ENCODE measurements at regions not wholly inside any gene's neighbourhood (a gene's known extent, or its start where the extent isn't known, plus 50 kb on each side); places are given as distances from the start of the nearest gene placed in this dataset.

DNA sequence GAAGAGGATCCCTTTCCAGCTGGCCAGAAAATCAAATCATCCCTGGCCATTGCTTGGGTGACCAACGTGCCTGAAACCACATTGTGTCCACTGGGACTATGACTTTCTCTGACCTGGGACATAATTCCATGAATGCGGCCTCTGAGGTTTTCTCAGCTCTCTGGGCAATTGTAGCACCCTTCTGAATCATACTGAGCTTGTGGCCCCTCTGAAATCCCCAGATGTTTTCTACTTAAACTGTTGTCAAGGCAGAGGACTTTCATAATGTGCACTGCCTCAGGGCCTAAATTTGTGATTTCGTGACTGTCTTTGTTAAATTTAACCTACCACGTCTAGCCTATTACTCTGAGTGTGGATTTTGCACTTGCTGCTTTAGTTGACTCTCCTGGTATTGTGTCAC is 321.1 kb upstream of the PLET1 start:
- TF ChIP-seq CTCF (IDR thresholded peaks at IDR 0.05), result no peak
- no peak for DNase-seq
- Mint-ChIP-seq H3K27ac (no peak overlapping the region), H3K4me3 (no peak overlapping the region), H3K9me3 (no peaks in the 10 kb centered on the region), H3K36me3 (ENCODE audit: low read depth) (no peaks in the 10 kb centered on the region), H3K27me3 (ENCODE audit: low read depth, poor library complexity) (peaks cover 9% of the 10 kb centered on the region), H3K4me1 (peaks cover 50% of the 10 kb centered on the region)

- H3K27me3 Mint-ChIP-seq (ENCODE audit: low read depth, poor library complexity), result peaks cover 9% of the 10 kb centered on the region
- no peaks in the 10 kb centered on the region for H3K36me3 Mint-ChIP-seq (ENCODE audit: low read depth)
- no peak for TF ChIP-seq CTCF (IDR thresholded peaks at IDR 0.05)
- H3K4me1 Mint-ChIP-seq, result peaks cover 50% of the 10 kb centered on the region
- no peak overlapping the region for H3K27ac Mint-ChIP-seq
- H3K9me3 Mint-ChIP-seq, result no peaks in the 10 kb centered on the region
- DNase-seq, result no peak
- no peak overlapping the region for H3K4me3 Mint-ChIP-seq
These were observed 321.7 kb upstream of the PLET1 start for GRCh38 chr11:112582366-112582765.

DNA sequence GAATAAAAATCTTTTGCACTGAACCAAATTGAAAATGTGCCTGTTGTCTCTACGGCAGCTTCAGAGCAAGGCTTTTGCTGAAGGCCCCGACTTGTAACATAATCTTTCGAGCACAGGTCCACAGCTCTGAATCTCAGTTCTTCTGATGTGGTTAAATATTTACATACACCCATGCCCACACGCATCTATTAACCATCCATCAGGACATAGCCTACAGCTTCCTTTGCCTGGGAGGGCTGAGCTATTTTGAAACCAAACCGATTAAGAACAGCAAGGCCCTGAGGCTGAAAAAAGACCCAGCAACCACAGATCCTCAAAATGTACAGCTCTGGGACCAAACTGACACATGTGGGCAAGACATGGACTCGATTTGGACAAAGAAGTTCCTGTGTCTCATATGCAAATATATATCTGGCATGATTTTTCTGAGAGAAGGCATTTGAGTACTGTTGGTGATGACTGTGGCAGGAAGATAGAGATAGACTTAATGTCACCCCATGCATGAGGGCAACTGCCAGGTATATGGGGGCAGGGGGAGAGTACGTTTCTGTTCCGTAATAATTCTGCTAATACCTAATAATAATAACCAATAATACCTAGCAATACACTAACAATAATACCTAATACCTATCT is 322.7 kb upstream of the PLET1 start:
- H3K27me3 Mint-ChIP-seq (ENCODE audit: low read depth, poor library complexity), result peaks cover 9% of the 10 kb centered on the region
- H3K36me3 Mint-ChIP-seq (ENCODE audit: low read depth), result no peaks in the 10 kb centered on the region
- no peak overlapping the region for H3K4me3 Mint-ChIP-seq
- TF ChIP-seq CTCF (IDR thresholded peaks at IDR 0.05), result no peak
- DNase-seq, result no peak
- H3K27ac Mint-ChIP-seq, result no peak overlapping the region
- H3K9me3 Mint-ChIP-seq, result no peaks in the 10 kb centered on the region
- peaks cover 55% of the 10 kb centered on the region for H3K4me1 Mint-ChIP-seq

DNA sequence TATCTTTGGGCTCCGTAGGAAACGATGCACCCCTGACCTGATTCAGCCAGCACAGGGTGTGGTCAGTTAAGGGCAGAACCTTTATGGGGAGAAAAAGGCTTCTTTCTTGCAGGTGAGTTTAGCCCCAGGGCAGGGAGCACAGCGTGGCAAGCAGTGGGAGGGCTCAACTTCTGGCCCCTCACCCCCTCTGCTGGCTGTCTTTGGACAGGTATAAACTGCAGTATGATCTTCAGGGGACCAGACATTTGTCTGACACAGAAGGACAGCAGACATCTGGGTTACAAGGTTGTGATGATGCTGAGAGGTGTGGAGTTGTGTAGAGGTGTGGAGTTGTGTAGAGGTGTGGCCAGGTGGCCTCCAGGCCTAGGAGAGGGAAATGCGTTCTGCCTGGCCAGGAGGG is 324.0 kb upstream of the PLET1 start:
- Mint-ChIP-seq H3K36me3 (ENCODE audit: low read depth) (no peaks in the 10 kb centered on the region), H3K4me1 (peaks cover 57% of the 10 kb centered on the region), H3K27me3 (ENCODE audit: low read depth, poor library complexity) (peaks cover 9% of the 10 kb centered on the region), H3K4me3 (no peak overlapping the region), H3K27ac (no peak overlapping the region), H3K9me3 (no peaks in the 10 kb centered on the region)
- TF ChIP-seq CTCF (IDR thresholded peaks at IDR 0.05), result peak; percentile 14
- peak; percentile 18 for DNase-seq

DNA sequence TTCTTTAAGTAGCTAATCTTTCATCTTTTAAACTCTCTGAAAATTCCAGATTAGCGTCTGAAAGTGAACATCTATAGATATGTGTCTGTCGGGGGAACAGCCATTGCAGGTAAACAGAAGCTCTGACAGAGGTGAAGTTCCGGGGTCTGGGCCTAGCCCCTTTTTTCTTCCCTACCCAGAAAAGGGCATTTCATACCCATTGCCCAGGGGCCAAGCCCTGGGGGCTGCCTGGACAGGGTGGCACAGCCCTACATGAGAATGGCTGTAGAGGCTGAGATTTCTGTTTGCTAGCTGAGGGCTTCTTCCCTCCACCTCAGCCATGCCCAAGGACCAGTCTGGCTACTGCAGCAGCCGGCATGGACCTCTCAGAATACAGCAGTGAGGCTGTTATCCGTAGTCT is 327.0 kb upstream of the PLET1 start:
- no peaks in the 10 kb centered on the region for H3K9me3 Mint-ChIP-seq
- no peak overlapping the region for H3K27ac Mint-ChIP-seq
- TF ChIP-seq CTCF (IDR thresholded peaks at IDR 0.05), result no peak
- peaks cover 15% of the 10 kb centered on the region for H3K27me3 Mint-ChIP-seq (ENCODE audit: low read depth, poor library complexity)
- peaks cover 64% of the 10 kb centered on the region for H3K4me1 Mint-ChIP-seq
- no peaks in the 10 kb centered on the region for H3K36me3 Mint-ChIP-seq (ENCODE audit: low read depth)
- no peak for DNase-seq
- H3K4me3 Mint-ChIP-seq, result no peak overlapping the region

DNA sequence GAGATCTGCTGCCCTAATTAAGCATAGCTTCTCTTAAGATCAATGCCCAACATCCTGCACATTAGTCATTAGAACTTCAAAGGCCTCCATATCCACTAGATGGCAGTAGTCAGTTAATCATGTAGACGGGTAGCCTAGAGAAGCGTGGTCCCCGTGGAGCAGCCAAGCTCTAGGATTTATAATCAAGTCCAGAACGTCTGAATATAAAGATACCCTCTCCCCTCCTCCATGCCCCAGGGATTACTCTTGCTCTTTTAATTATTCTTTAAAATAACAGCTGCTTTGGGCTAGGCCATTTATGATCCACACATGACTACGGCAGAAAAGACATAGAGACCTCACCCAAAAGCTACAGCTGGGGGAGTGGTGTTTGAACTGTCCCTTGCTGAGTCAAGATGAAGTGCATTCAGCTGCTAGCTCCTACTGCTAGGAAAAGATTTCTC is 327.6 kb upstream of the PLET1 start:
- H3K4me3 Mint-ChIP-seq, result peak overlapping the region; percentile 12
- peaks cover 17% of the 10 kb centered on the region for H3K27me3 Mint-ChIP-seq (ENCODE audit: low read depth, poor library complexity)
- DNase-seq, result peak; percentile 65
- peaks cover 58% of the 10 kb centered on the region for H3K4me1 Mint-ChIP-seq
- peak; percentile 63 for TF ChIP-seq CTCF (IDR thresholded peaks at IDR 0.05)
- H3K27ac Mint-ChIP-seq, result peak overlapping the region; percentile 24
- H3K36me3 Mint-ChIP-seq (ENCODE audit: low read depth), result no peaks in the 10 kb centered on the region
- H3K9me3 Mint-ChIP-seq, result no peaks in the 10 kb centered on the region

Data from nephron progenitor cell (in vitro differentiated cells).